Islet precursor cell (in vitro differentiated cells): ENCODE measurements at regions not wholly inside any gene's neighbourhood (a gene's known extent, or its start where the extent isn't known, plus 50 kb on each side); places are given as distances from the start of the nearest gene placed in this dataset.

Experiments used
- DNase-seq: peaks from one replicate; pipeline ENCODE4 v3.0.0-alpha.2; 2018

DNA sequence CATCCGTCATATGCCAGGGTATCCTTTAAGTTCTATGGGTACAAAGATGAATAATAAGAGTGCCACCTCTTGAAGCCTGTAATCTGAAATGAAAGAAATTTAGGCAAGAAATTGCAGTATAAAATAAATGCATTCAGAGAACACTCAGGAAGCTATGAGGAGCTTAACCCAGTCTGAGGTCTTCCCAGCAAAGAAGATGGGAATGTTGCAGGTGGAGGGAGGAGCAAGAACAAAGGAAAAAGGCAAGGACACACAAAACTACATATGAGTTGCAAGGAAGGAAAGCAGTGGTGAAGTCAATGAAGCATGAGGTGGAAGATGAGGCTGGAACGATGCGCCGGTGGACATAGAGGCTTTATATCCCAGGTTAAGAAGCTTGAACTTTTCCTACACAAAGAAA is 67.0 kb upstream of the DST start:
- DNase-seq = no peak

DNA sequence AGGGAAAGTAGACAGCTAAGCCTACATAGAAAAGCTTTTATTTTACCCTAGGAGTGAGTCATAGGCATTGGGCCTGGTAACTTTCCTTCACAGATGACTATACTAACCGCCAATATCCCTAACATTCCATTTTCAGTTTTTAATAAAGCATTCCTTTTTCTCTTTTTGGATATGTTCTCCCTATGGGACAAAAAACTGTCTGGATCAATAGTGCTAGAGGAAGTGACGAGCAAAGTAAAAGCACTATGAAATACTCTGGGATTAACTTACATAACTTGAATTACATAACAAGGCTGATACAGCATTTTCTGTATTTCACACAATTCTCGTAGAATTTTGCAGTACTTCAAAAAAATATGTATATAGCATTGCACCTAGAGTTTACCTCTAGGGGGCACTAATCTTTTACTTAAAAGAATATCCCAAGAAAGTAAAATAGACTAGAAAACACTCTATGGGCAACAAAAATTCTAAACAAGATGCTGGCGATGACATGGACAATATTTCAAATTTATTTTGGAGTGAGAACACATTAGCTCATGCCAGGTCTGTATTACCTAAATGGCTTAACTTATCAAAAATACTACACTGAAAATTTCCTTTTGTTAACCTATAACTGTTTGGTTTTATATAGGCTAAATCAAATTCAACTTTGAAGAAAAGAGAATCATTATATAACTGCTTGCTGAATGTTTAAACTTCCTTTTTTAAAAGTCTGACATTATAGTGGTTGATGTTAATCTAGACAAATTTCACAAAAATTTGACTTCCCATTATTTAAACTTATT is 66.3 kb upstream of the DST start:
- DNase-seq = no peak

DNA sequence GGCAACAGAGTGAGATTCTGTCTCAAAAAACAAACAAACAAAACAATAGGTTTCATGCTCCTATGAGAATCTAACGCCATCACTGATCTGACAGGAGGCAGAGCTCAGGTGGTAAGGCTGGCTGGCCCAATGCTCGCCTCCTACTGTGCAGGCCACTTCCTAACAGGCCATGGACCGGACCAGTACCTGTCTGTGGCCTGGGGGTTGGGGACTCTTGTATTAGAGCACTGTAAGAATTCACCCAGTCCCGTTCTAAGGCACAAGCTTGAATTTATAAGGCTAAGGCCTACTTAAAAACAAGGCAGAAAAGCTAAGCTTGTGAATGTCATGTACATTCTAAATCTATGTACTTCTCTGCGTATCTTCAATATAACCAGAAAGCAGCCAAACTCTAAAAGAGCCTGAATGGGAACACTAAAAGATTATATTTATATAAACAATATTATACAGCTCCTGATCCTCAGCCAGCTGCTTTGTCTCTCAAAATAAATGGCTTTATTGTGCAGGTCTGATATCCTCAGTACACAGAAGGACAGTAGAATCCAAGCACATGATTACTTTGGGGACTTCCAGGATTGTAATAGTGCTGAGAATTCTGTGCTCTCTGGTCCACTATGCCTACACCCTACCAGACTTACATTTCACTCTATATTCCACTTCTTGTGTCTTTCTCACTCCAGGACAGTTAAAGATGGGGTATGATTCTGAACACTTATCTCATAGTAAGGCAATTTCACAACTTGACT is 64.5 kb upstream of the DST start:
- DNase-seq = no peak

DNA sequence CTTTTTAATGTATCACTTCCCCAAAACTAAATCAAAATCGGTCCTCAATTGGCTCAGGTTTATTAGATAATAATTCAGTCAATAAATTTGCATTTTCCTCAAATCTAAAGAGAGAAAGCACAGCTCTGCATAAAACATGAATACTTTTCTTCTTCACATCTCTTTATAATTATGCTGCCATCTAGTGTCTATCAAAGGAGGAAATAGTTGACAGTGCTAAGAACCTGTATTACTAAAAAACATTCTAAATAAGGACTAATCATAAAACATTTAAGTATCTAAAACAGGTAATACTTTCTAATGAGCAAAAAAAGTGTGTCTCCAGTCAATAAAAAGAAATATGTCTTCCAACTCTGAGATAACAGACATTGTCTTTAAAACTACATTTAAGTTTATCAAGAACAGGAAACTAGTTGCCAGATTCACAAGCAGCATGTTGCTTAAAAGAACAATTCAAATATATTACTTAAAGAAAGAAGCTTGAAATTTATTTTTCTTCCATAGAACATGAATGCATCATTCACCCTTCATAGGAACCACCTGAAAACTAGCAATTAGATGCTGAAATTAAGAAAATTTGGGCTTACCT is 56.5 kb upstream of the DST start:
- no peak for DNase-seq

DNA sequence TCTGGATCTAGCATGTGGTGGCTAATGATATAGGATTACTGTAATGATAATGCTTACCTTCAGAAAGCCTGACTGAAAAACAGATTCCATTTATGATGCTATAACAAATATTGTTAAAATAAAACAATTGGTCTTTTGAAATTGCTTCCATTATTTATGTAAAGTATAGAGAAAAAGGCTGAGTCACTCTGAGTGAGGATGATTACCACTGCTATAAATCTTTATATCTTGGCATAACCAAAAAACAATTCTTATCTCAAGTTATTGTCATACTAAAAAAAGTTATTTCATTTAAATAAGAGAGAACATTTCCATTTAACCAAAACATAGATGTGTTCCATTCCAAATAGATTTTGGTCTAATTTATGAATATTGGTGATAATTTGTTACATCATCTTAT is 53.0 kb upstream of the DST start:
- no peak for DNase-seq

DNA sequence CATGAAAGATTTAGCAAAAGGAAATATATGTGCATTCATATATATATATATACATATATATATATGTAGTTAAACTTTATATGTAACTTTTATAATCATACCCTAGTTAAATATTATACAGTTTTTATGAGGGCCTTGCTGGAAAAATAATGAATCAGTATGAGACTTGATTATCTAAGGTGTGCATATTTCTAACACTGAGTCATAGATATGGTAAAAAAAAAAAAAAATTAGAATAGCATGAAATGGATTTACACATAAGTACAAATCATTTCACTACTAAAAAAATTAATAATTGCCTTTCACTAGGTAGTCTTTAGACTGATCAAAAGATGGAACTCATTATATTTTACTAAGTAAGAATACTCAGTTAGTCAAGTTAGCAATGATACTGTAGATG is 51.3 kb upstream of the DST start:
- no peak for DNase-seq

DNA sequence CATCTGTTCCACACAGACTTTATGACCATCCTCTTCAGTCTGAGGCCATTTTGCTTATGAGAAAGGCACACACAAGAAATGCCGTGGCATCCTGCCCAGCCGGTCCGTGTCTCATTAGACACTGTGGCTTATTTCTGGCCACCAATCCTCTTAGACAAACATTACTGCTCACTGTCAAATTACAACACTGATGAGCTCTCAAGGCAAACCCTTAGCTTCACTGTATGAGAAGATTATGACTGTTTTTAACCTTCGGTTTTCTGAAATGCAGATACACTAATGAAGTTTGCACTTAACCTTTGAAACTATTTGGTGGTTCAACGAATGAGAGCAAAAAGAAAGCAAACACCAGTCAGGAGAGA is 50.5 kb upstream of the DST start:
- no peak for DNase-seq

DNA sequence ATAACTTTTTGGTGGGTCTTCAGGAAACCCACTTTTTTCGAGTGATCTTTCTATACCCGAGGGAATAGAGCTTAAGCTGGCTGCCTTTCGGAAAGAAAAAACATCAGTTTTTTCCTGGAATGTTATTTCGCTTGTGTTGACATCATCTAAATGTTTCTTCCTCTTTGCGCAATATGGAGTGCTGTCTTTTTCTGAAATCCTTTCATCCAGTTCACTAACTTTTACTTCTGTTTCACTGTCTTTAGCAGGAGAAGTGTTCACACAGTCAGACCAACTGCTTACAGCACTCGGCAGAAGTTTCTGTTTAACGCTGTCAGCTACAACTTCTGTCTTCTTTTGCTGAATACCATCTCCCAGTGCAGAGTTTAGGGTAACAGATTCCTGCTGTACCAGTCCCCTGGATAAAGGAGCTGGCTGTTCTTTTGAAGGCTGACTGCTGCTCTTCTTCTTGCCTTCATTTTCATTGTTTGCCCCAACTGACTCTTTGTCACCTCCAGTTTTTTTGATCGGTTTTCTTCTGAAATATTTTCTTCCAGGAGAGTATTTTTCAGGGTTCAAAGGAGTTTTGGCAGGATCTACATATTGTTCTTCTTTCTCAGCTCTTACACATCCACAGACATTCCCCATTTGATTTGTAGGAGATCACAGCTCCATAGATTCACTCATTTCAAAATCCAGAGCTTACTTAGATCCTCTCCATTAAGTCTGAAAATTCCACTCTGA is 50.0 kb upstream of the DST start:
- DNase-seq = no peak
